ENCODE measurements at regions not wholly inside any gene's neighbourhood (a gene's known extent, or its start where the extent isn't known, plus 50 kb on each side); places are given as distances from the start of the nearest gene placed in this dataset.
"Not testable (repeated sequence)": the region's sequence is repeated elsewhere in the genome, so short reads cannot be mapped to it uniquely, and the experiment has no call there.

GRCh38 chr4:175033162-175033561 lies 115.0 kb downstream of the ADAM29 start:
- DNase-seq: no peak

GRCh38 chr4:175034007-175034406 lies 115.8 kb downstream of the ADAM29 start:
- DNase-seq: no peak

GRCh38 chr4:175034986-175035705 lies 117.0 kb downstream of the ADAM29 start:
- DNase-seq: no peak

GRCh38 chr4:175035905-175036304 lies 117.7 kb downstream of the ADAM29 start:
- no peak for DNase-seq

- no peak for DNase-seq
Observed at GRCh38 chr4:175048111-175048784, 130.1 kb downstream of the ADAM29 start.

- no peak for DNase-seq
Observed at GRCh38 chr4:175048906-175049305, 130.7 kb downstream of the ADAM29 start.

- no peak for DNase-seq
Observed at GRCh38 chr4:175051974-175052373, 133.8 kb downstream of the ADAM29 start.

- no peak for DNase-seq
Observed at GRCh38 chr4:175054980-175055379, 136.8 kb downstream of the ADAM29 start.

- no peak for DNase-seq
Observed at GRCh38 chr4:175062183-175062592, 144.0 kb downstream of the ADAM29 start.

- DNase-seq: no peak
Observed at GRCh38 chr4:175065228-175065627, 147.1 kb downstream of the ADAM29 start.

- DNase-seq: no peak
Observed at GRCh38 chr4:175066923-175067627, 148.9 kb downstream of the ADAM29 start.

- no peak for DNase-seq
Observed at GRCh38 chr4:175068266-175068665, 150.1 kb downstream of the ADAM29 start.

- no peak for DNase-seq
Observed at GRCh38 chr4:175070444-175070843, 152.3 kb downstream of the ADAM29 start.

GRCh38 chr4:175071123-175071522 lies 153.0 kb downstream of the ADAM29 start:
- DNase-seq: no peak

- DNase-seq: no peak
Observed at GRCh38 chr4:175087145-175087544, 169.0 kb downstream of the ADAM29 start.

GRCh38 chr4:175090116-175090515 lies 172.0 kb downstream of the ADAM29 start:
- no peak for DNase-seq

GRCh38 chr4:175091649-175092048 lies 173.5 kb downstream of the ADAM29 start:
- no peak for DNase-seq

- no peak for DNase-seq
Observed at GRCh38 chr4:175092114-175092513, 174.0 kb downstream of the ADAM29 start.

- not testable (repeated sequence) for DNase-seq
Observed at GRCh38 chr4:175093055-175093454, 174.9 kb downstream of the ADAM29 start.

GRCh38 chr4:175103403-175103802 lies 185.2 kb downstream of the ADAM29 start:
- no peak for DNase-seq

- DNase-seq: no peak
Observed at GRCh38 chr4:175106301-175106700, 188.1 kb downstream of the ADAM29 start.

GRCh38 chr4:175109933-175110332 lies 191.8 kb downstream of the ADAM29 start:
- no peak for DNase-seq

- DNase-seq: no peak
Observed at GRCh38 chr4:175125410-175126068, 207.4 kb downstream of the ADAM29 start.

Measured in NCI-H1048 (cell line).